Astrocyte (in vitro differentiated cells and primary cell): ENCODE measurements at regions not wholly inside any gene's neighbourhood (a gene's known extent, or its start where the extent isn't known, plus 50 kb on each side); places are given as distances from the start of the nearest gene placed in this dataset.

ENCODE experiments used
- DNase-seq: peaks from one replicate; pipeline ENCODE4 v3.0.0-alpha.2; 2010; ENCODE audit warnings: low read depth
- FAIRE-seq: peaks from 2 replicates; lab custom pipeline; 2011; peaks lifted over from hg19 to GRCh38; lab: Jason Lieb, UNC
- H2AFZ ChIP-seq: 2 replicates; pipeline ENCODE4 v1.6.0; 2012; ENCODE audit warnings: low read depth, low read length, inconsistent platforms
- H3K27ac ChIP-seq: 2 replicates; pipeline ENCODE4 v1.5.1; 2011; ENCODE audit warnings: low read depth, low read length, inconsistent platforms
- H3K27me3 ChIP-seq: 2 replicates; pipeline ENCODE4 v1.6.0; 2011; ENCODE audit warnings: low read length, inconsistent platforms; ENCODE audit not compliant: insufficient read depth
- H3K36me3 ChIP-seq: 2 replicates; pipeline ENCODE4 v1.5.1; 2011; ENCODE audit warnings: low read length, inconsistent platforms; ENCODE audit not compliant: insufficient read depth
- H3K4me1 ChIP-seq: 2 replicates; pipeline ENCODE4 v1.5.1; 2011; ENCODE audit warnings: low read length, inconsistent platforms; ENCODE audit not compliant: insufficient read depth
- H3K4me2 ChIP-seq: 2 replicates; pipeline ENCODE4 v1.6.0; 2012; ENCODE audit warnings: low read length, inconsistent platforms
- H3K4me3 ChIP-seq: 2 replicates; pipeline ENCODE4 v1.5.1; 2011; ENCODE audit warnings: low read depth, mild to moderate bottlenecking, low read length, inconsistent platforms; ENCODE audit not compliant: insufficient read depth
- H3K79me2 ChIP-seq: 2 replicates; pipeline ENCODE4 v1.6.0; 2012; ENCODE audit warnings: mild to moderate bottlenecking, low read length, inconsistent platforms; ENCODE audit not compliant: insufficient read depth
- H3K9ac ChIP-seq: 2 replicates; pipeline ENCODE4 v1.6.0; 2012; ENCODE audit warnings: mild to moderate bottlenecking, low read length, inconsistent platforms
- H3K9me3 ChIP-seq: 2 replicates; pipeline ENCODE4 v1.5.1; 2012; ENCODE audit warnings: low read depth, mild to moderate bottlenecking, low read length, inconsistent platforms; ENCODE audit not compliant: insufficient read depth
- H4K20me1 ChIP-seq: 2 replicates; pipeline ENCODE4 v1.6.0; 2012; ENCODE audit warnings: low read length, inconsistent platforms; ENCODE audit not compliant: insufficient read depth
- H3K27ac Mint-ChIP-seq: one replicate; pipeline ENCODE4 v1.8.0; 2021; ENCODE audit warnings: mild to moderate bottlenecking, mixed read lengths; ENCODE audit not compliant: unreplicated experiment
- H3K27me3 Mint-ChIP-seq: one replicate; pipeline ENCODE4 v1.8.0; 2021; ENCODE audit warnings: low read depth, mixed read lengths; ENCODE audit not compliant: unreplicated experiment
- H3K36me3 Mint-ChIP-seq: one replicate; pipeline ENCODE4 v1.8.0; 2021; ENCODE audit warnings: low read depth, mixed read lengths; ENCODE audit not compliant: unreplicated experiment
- H3K4me1 Mint-ChIP-seq: one replicate; pipeline ENCODE4 v1.8.0; 2021; ENCODE audit warnings: low read depth, mixed read lengths; ENCODE audit not compliant: unreplicated experiment
- H3K4me3 Mint-ChIP-seq: one replicate; pipeline ENCODE4 v1.8.0; 2021; ENCODE audit warnings: mild to moderate bottlenecking, moderate library complexity, mixed read lengths; ENCODE audit not compliant: unreplicated experiment
- H3K9me3 Mint-ChIP-seq: one replicate; pipeline ENCODE4 v1.8.0; 2021; ENCODE audit warnings: mild to moderate bottlenecking, mixed read lengths; ENCODE audit not compliant: unreplicated experiment
- EZH2 ChIP-seq: IDR thresholded peaks from 2 replicates; pipeline ENCODE4 v1.6.1; 2012; ENCODE audit warnings: mild to moderate bottlenecking, low read length, inconsistent platforms; ENCODE audit not compliant: insufficient read depth
- TF ChIP-seq, protein P1 (sequence below): IDR thresholded peaks from 2 replicates; pipeline ENCODE4 v1.5.1; 2011; ENCODE audit warnings: low read depth, mild to moderate bottlenecking, inconsistent platforms, low read length, moderate library complexity; ENCODE audit not compliant: insufficient read depth

DNA sequence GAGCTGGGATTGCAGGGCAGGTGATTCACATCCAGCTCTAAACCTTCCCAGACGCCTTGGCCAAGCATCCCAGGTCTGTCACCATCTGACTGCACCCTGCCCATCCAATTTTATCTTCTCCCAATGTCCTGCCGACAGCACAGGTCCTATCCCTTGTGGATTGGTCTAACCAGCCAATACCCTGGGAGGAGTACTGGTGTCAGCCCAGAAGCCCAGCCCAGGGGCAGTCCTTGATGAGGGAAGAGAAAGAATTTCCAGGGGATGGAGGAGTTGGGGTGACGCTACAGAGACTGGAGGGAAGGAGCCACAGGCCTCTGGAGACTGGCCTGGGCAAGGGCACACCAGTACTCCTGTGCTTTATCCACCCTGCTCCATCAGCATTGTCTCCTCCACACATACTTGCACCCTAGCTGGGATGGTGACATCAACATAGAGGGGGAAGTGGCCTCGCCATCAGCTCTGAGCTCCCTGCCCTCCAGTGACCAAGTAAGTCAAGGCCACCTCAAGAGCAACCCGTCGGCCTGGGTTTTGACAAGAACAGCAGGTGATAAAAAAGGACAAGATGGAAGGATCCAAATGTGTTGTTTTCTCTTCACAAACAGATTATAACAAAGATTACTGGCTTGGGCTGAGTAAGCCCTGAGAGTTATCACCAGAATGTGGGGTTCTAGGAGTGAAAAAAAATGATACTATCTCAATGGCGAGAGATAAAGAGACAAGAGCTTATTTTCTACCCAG is 114.6 kb downstream of the AQP9 start:
- peaks cover 14% of the 10 kb centered on the region for H3K9me3 Mint-ChIP-seq
- Histone ChIP-seq H3K27ac (no peak overlapping the region), H3K9me3 (peaks cover 3% of the 10 kb centered on the region), H3K27me3 (no peaks in the 10 kb centered on the region), H3K79me2 (no peaks in the 10 kb centered on the region), H3K36me3 (no peaks in the 10 kb centered on the region), H2AFZ (no peak overlapping the region), H3K4me3 (no peak overlapping the region), H4K20me1 (no peaks in the 10 kb centered on the region), H3K4me1 (no peaks in the 10 kb centered on the region), H3K9ac (no peak overlapping the region), H3K4me2 (no peak overlapping the region)
- FAIRE-seq: no peak
- H3K4me3 Mint-ChIP-seq: no peak overlapping the region
- H3K4me1 Mint-ChIP-seq: no peaks in the 10 kb centered on the region
- no peaks in the 10 kb centered on the region for H3K36me3 Mint-ChIP-seq
- TF ChIP-seq, protein P1, sequence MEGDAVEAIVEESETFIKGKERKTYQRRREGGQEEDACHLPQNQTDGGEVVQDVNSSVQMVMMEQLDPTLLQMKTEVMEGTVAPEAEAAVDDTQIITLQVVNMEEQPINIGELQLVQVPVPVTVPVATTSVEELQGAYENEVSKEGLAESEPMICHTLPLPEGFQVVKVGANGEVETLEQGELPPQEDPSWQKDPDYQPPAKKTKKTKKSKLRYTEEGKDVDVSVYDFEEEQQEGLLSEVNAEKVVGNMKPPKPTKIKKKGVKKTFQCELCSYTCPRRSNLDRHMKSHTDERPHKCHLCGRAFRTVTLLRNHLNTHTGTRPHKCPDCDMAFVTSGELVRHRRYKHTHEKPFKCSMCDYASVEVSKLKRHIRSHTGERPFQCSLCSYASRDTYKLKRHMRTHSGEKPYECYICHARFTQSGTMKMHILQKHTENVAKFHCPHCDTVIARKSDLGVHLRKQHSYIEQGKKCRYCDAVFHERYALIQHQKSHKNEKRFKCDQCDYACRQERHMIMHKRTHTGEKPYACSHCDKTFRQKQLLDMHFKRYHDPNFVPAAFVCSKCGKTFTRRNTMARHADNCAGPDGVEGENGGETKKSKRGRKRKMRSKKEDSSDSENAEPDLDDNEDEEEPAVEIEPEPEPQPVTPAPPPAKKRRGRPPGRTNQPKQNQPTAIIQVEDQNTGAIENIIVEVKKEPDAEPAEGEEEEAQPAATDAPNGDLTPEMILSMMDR: no peak
- TF ChIP-seq EZH2: no peak
- no peak overlapping the region for H3K27ac Mint-ChIP-seq
- H3K27me3 Mint-ChIP-seq: peaks cover 2% of the 10 kb centered on the region
- DNase-seq: no peak

DNA sequence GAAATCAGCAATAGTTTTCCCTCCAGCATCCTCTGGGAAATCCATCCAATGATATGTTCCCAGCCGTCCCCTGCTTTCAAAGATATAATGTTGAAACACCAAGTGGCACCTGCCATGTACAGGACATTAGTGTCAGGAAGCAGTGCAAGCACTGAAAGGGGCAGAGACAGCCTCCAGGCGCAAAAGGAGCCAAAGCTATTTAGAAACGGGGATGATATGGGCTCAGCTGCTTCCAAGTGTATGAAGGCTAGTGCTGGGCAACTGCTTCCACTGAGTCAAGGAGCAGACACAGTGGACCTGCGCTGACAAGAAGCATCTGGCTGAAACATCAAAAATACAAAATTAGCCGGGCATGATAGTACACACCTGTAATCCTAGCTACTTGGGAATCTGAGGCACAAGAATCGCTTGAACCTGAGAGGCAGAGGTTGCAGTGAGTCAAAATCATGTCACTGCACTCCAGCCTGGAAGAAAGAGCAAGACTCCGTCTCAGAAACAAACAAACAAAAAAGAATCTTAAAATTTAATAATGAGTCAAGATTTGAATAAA is 119.7 kb downstream of the AQP9 start:
- H3K4me3 Mint-ChIP-seq: no peak overlapping the region
- no peaks in the 10 kb centered on the region for H3K79me2 ChIP-seq
- H4K20me1 ChIP-seq: no peaks in the 10 kb centered on the region
- H3K36me3 ChIP-seq: no peaks in the 10 kb centered on the region
- no peaks in the 10 kb centered on the region for H3K4me1 ChIP-seq
- no peak overlapping the region for H3K27ac Mint-ChIP-seq
- H3K4me1 Mint-ChIP-seq: no peaks in the 10 kb centered on the region
- H3K36me3 Mint-ChIP-seq: no peaks in the 10 kb centered on the region
- no peak overlapping the region for H2AFZ ChIP-seq
- FAIRE-seq: no peak
- H3K9me3 ChIP-seq: peaks cover 3% of the 10 kb centered on the region
- no peaks in the 10 kb centered on the region for H3K27me3 ChIP-seq
- H3K4me2 ChIP-seq: no peak overlapping the region
- no peak overlapping the region for H3K9ac ChIP-seq
- no peak for TF ChIP-seq EZH2
- TF ChIP-seq, protein P1: no peak
- no peak overlapping the region for H3K4me3 ChIP-seq
- H3K27ac ChIP-seq: no peak overlapping the region
- peaks cover 10% of the 10 kb centered on the region for H3K9me3 Mint-ChIP-seq
- no peaks in the 10 kb centered on the region for H3K27me3 Mint-ChIP-seq
- no peak for DNase-seq
